ENCODE measurements at regions not wholly inside any gene's neighbourhood (a gene's known extent, or its start where the extent isn't known, plus 50 kb on each side); places are given as distances from the start of the nearest gene placed in this dataset.

GRCh38 chr12:124436366-124436765, 131.0 kb downstream of the NCOR2 start:
- TF ChIP-seq CTCF (IDR thresholded peaks at IDR 0.05; ENCODE audit: low read depth, low read length) (no peak), EZH2phosphoT487 (IDR thresholded peaks at IDR 0.05; ENCODE audit: low read depth) (no peak)

Measured in OCI-LY3 (cell line).